ENCODE measurements at regions not wholly inside any gene's neighbourhood (a gene's known extent, or its start where the extent isn't known, plus 50 kb on each side); places are given as distances from the start of the nearest gene placed in this dataset.

- no peak for TF ChIP-seq MIER3 (CRISPR knock-in tag; IDR thresholded peaks at IDR 0.05; ENCODE audit: borderline replicate concordance)
- TF ChIP-seq PREB (CRISPR knock-in tag; IDR thresholded peaks at IDR 0.05), result no peak
- TF ChIP-seq RARA (CRISPR knock-in tag; IDR thresholded peaks at IDR 0.05), result no peak
- no peak for TF ChIP-seq IRF9 (CRISPR knock-in tag; IDR thresholded peaks at IDR 0.05; ENCODE audit: borderline replicate concordance)
- TF ChIP-seq ATF3 (CRISPR knock-in tag; IDR thresholded peaks at IDR 0.05), result no peak
- no peak for TF ChIP-seq TBP (CRISPR knock-in tag; IDR thresholded peaks at IDR 0.05)
- no peak for TF ChIP-seq JUN (CRISPR knock-in tag; IDR thresholded peaks at IDR 0.05)
- no peak for TF ChIP-seq ZMAT5 (CRISPR knock-in tag; IDR thresholded peaks at IDR 0.05; ENCODE audit: borderline replicate concordance, low read depth)
- no peak for TF ChIP-seq CTCF (CRISPR knock-in tag; IDR thresholded peaks at IDR 0.05)
- TF ChIP-seq PHF8 (CRISPR knock-in tag; IDR thresholded peaks at IDR 0.05), result no peak
- no peak for TF ChIP-seq BCL3 (CRISPR knock-in tag; IDR thresholded peaks at IDR 0.05)
- TF ChIP-seq REST (IDR thresholded peaks at IDR 0.05; ENCODE audit: borderline replicate concordance in 1 of 2, low read depth in 1 of 2, low read length in 2 of 2), result no peak
- TF ChIP-seq ZBTB21 (CRISPR knock-in tag; IDR thresholded peaks at IDR 0.05), result no peak
Measured at GRCh38 chr6:78593898-78594667, 273.3 kb upstream of the IRAK1BP1 start.
